ENCODE measurements at regions not wholly inside any gene's neighbourhood (a gene's known extent, or its start where the extent isn't known, plus 50 kb on each side); places are given as distances from the start of the nearest gene placed in this dataset.

DNA sequence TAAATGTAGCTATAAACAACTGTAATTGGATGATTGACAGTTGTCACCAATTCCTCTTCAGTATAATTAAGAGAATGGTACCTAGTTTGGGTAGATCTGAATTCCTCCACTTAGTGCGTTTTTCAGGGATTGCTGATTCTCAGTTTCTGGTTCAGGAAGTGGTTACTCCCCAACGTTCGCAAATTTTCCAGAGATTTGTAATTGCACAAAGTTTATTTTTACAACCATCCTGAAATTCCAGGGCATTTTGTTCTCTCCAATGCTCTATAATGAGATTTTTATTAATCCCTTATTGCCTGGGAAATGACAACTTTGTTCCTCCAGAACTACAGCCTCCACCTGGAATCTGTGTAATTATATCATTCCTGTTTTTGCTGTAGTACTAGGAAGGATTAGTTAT, 710.6 kb upstream of the ZEB2 start:
- POLR2A ChIA-PET (ENCODE audit: low non-redundant PET) = no interaction called here
- H3K9me3 ChIP-seq (ENCODE audit: low read depth, low read length, poor library complexity, severe bottlenecking) = no peaks in the 10 kb centered on the region
- H3K4me1 ChIP-seq (ENCODE audit: insufficient read depth, low read length, poor library complexity, severe bottlenecking) = no peaks in the 10 kb centered on the region
- H3K27me3 ChIP-seq (replicated peaks; ENCODE audit: insufficient read depth, low read depth, low read length, poor library complexity) = no peaks in the 10 kb centered on the region
- CTCF ChIA-PET = no interaction called here
- no peak for TF ChIP-seq EZH2 (IDR thresholded peaks at IDR 0.05; ENCODE audit: borderline replicate concordance, low read depth, low read length, poor library complexity, severe bottlenecking)
- TF ChIP-seq, protein P1, sequence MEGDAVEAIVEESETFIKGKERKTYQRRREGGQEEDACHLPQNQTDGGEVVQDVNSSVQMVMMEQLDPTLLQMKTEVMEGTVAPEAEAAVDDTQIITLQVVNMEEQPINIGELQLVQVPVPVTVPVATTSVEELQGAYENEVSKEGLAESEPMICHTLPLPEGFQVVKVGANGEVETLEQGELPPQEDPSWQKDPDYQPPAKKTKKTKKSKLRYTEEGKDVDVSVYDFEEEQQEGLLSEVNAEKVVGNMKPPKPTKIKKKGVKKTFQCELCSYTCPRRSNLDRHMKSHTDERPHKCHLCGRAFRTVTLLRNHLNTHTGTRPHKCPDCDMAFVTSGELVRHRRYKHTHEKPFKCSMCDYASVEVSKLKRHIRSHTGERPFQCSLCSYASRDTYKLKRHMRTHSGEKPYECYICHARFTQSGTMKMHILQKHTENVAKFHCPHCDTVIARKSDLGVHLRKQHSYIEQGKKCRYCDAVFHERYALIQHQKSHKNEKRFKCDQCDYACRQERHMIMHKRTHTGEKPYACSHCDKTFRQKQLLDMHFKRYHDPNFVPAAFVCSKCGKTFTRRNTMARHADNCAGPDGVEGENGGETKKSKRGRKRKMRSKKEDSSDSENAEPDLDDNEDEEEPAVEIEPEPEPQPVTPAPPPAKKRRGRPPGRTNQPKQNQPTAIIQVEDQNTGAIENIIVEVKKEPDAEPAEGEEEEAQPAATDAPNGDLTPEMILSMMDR (conservative IDR thresholded peaks at IDR 0.05; ENCODE audit: low read depth, low read length) = no peak
- H3K27ac ChIP-seq (ENCODE audit: low read depth, low read length, poor library complexity, severe bottlenecking) = no peak overlapping the region
- H3K4me3 ChIP-seq (ENCODE audit: low read depth, low read length, poor library complexity, severe bottlenecking) = no peak overlapping the region
- intact Hi-C loops (cut with micrococcal nuclease; ENCODE audit: unreplicated experiment) = no loop called here
- no peak for DNase-seq (ENCODE audit: low spot score)
- no TSS peak for BruUV-seq (replicated peaks)
- H3K36me3 ChIP-seq (ENCODE audit: insufficient read depth, low read length, poor library complexity, severe bottlenecking) = no peaks in the 10 kb centered on the region

DNA sequence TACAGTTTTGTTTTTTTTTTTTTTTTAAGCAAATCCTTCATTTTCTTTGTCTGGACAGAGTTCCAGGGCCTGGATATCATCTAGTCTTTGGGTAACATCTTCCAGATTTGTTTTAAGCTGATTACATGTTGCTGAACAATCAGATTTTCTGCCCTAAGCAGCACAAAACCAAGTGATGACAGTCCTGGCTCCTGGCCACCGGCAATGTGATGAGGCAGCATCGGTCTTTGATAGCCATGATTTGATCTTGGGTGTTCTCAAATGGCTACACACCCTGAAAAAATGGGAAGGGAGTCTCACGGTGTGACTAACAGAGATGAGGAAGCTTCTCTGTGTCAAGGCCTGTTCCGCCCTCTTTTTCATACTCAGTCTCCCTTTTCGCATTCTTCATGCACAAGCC, 708.6 kb upstream of the ZEB2 start:
- Histone ChIP-seq H3K4me3 (ENCODE audit: low read depth, low read length, poor library complexity, severe bottlenecking) (no peak overlapping the region), H3K4me1 (ENCODE audit: insufficient read depth, low read length, poor library complexity, severe bottlenecking) (no peaks in the 10 kb centered on the region), H3K27me3 (replicated peaks; ENCODE audit: insufficient read depth, low read depth, low read length, poor library complexity) (no peaks in the 10 kb centered on the region), H3K27ac (ENCODE audit: low read depth, low read length, poor library complexity, severe bottlenecking) (no peak overlapping the region), H3K36me3 (ENCODE audit: insufficient read depth, low read length, poor library complexity, severe bottlenecking) (no peaks in the 10 kb centered on the region), H3K9me3 (ENCODE audit: low read depth, low read length, poor library complexity, severe bottlenecking) (no peaks in the 10 kb centered on the region)
- intact Hi-C loops (cut with micrococcal nuclease; ENCODE audit: unreplicated experiment) = no loop called here
- no TSS peak for BruUV-seq (replicated peaks)
- TF ChIP-seq EZH2 (IDR thresholded peaks at IDR 0.05; ENCODE audit: borderline replicate concordance, low read depth, low read length, poor library complexity, severe bottlenecking) = no peak
- TF ChIP-seq, protein P1 (conservative IDR thresholded peaks at IDR 0.05; ENCODE audit: low read depth, low read length) = no peak
- CTCF ChIA-PET = no interaction called here
- DNase-seq (ENCODE audit: low spot score) = peak; percentile 12
- POLR2A ChIA-PET (ENCODE audit: low non-redundant PET) = interaction anchor here (0.6 kb wide), 1 partner anchor 1212 kb away, joined by 8 read pairs; no protein-coding TSS in a partner anchor

DNA sequence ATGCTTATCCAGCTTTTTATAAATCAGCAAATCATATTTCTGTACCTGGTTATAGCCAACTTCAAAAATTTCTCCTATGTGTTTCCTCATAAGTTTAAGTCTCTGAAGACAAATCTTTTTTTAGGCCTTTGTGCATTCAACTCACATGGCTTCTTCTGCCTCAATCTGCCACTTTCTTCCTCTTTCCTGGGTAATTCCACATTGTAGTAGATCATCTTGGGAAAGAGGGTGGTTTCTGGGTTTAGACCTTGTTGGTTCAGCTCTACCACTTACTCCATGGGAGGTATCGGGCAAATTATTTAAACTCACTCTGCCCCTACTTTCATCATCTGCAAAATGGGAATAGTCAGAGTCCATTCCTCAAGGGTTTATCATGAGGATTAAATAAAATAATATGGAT, 707.0 kb upstream of the ZEB2 start:
- no TSS peak for BruUV-seq (replicated peaks)
- no peak for DNase-seq (ENCODE audit: low spot score)
- TF ChIP-seq, protein P1 (conservative IDR thresholded peaks at IDR 0.05; ENCODE audit: low read depth, low read length) = no peak
- no peak for TF ChIP-seq EZH2 (IDR thresholded peaks at IDR 0.05; ENCODE audit: borderline replicate concordance, low read depth, low read length, poor library complexity, severe bottlenecking)
- Histone ChIP-seq H3K4me3 (ENCODE audit: low read depth, low read length, poor library complexity, severe bottlenecking) (no peak overlapping the region), H3K36me3 (ENCODE audit: insufficient read depth, low read length, poor library complexity, severe bottlenecking) (no peaks in the 10 kb centered on the region), H3K9me3 (ENCODE audit: low read depth, low read length, poor library complexity, severe bottlenecking) (no peaks in the 10 kb centered on the region), H3K27me3 (replicated peaks; ENCODE audit: insufficient read depth, low read depth, low read length, poor library complexity) (no peaks in the 10 kb centered on the region), H3K4me1 (ENCODE audit: insufficient read depth, low read length, poor library complexity, severe bottlenecking) (no peaks in the 10 kb centered on the region), H3K27ac (ENCODE audit: low read depth, low read length, poor library complexity, severe bottlenecking) (no peak overlapping the region)
- intact Hi-C loops (cut with micrococcal nuclease; ENCODE audit: unreplicated experiment) = no loop called here
- ChIA-PET CTCF (no interaction called here), POLR2A (ENCODE audit: low non-redundant PET) (no interaction called here)
